SK-N-SH treated with all-trans-retinoic acid at 6 μM for 48 hours (cell line): ENCODE measurements at regions not wholly inside any gene's neighbourhood (a gene's known extent, or its start where the extent isn't known, plus 50 kb on each side); places are given as distances from the start of the nearest gene placed in this dataset.

Experiments
- ATAC-seq: fragments of 200-7000 bp; cut with Tn5 transposase; 3 replicates; pipeline ENCODE4 v1.9.1; 2020; ENCODE audit warnings: mild to moderate bottlenecking, moderate library complexity
- ARNTL ChIP-seq: fragments of 450-650 bp; formaldehyde crosslinking; IDR thresholded peaks from 2 replicates; pipeline ENCODE4 v1.5.0; 2020; ENCODE audit warnings: low read depth, mild to moderate bottlenecking, moderate library complexity, borderline replicate concordance
- BACH2 ChIP-seq: fragments of 250-450 bp; sonication (Bioruptor Pico); IDR thresholded peaks from 2 replicates; pipeline ENCODE4 v1.9.0; 2021; ENCODE audit warnings: mild to moderate bottlenecking, borderline replicate concordance
- CSDC2 ChIP-seq: fragments of 250-450 bp; sonication (Bioruptor Pico); IDR thresholded peaks from 2 replicates; pipeline ENCODE4 v1.5.0; 2020; ENCODE audit warnings: mild to moderate bottlenecking, moderate library complexity
- GLIS3 ChIP-seq: fragments of 250-450 bp; sonication (Bioruptor Pico); IDR thresholded peaks from 2 replicates; pipeline ENCODE4 v1.5.0; 2020; ENCODE audit warnings: mild to moderate bottlenecking, moderate library complexity
- ISL1 ChIP-seq: fragments of 250-450 bp; sonication (Bioruptor Pico); IDR thresholded peaks from 2 replicates; pipeline ENCODE4 v2.1.2; 2022; ENCODE audit warnings: mild to moderate bottlenecking, moderate library complexity
- OSR1 ChIP-seq: fragments of 250-450 bp; sonication (Bioruptor Pico); IDR thresholded peaks from 2 replicates; pipeline ENCODE4 v1.8.0; 2022; ENCODE audit warnings: moderate library complexity, mild to moderate bottlenecking, inconsistent platforms
- PATZ1 ChIP-seq: fragments of 250-450 bp; sonication (Bioruptor Pico); IDR thresholded peaks from 2 replicates; pipeline ENCODE4 v1.8.0; 2020; ENCODE audit warnings: mild to moderate bottlenecking, moderate library complexity, borderline replicate concordance
- PPARA ChIP-seq: fragments of 250-450 bp; sonication (Bioruptor Pico); IDR thresholded peaks from 2 replicates; pipeline ENCODE4 v1.5.0; 2020; ENCODE audit warnings: mild to moderate bottlenecking, borderline replicate concordance
- RARB ChIP-seq: fragments of 250-450 bp; sonication (Bioruptor Pico); IDR thresholded peaks from 2 replicates; pipeline ENCODE4 v1.8.0; 2021; ENCODE audit warnings: mild to moderate bottlenecking, moderate library complexity
- SNAI2 ChIP-seq: fragments of 250-450 bp; sonication (Bioruptor Pico); IDR thresholded peaks from 2 replicates; pipeline ENCODE4 v1.5.0; 2020; ENCODE audit warnings: mild to moderate bottlenecking, moderate library complexity
- TCF4 ChIP-seq: fragments of 250-450 bp; sonication (Bioruptor Pico); IDR thresholded peaks from 2 replicates; pipeline ENCODE4 v1.8.0; 2021; ENCODE audit warnings: mild to moderate bottlenecking, moderate library complexity, borderline replicate concordance
- TOX ChIP-seq: fragments of 250-450 bp; sonication (Bioruptor Pico); IDR thresholded peaks from 2 replicates; pipeline ENCODE4 v1.8.0; 2021; ENCODE audit warnings: mild to moderate bottlenecking, moderate library complexity, borderline replicate concordance
- ZC3H10 ChIP-seq: fragments of 250-450 bp; sonication (Bioruptor Pico); IDR thresholded peaks from 2 replicates; pipeline ENCODE4 v1.5.1; 2021; ENCODE audit warnings: mild to moderate bottlenecking, moderate library complexity
- ZFP3 ChIP-seq: fragments of 250-450 bp; sonication (Bioruptor Pico); IDR thresholded peaks from 2 replicates; pipeline ENCODE4 v1.5.0; 2020; ENCODE audit warnings: mild to moderate bottlenecking, moderate library complexity
- ZFP30 ChIP-seq: fragments of 450-650 bp; formaldehyde crosslinking; IDR thresholded peaks from 2 replicates; pipeline ENCODE4 v1.5.0; 2022; ENCODE audit warnings: mild to moderate bottlenecking, moderate library complexity
- ZNF565 ChIP-seq: fragments of 450-650 bp; formaldehyde crosslinking; conservative IDR thresholded peaks from 2 replicates; pipeline ENCODE4 v1.5.0; 2020; ENCODE audit warnings: low read depth, mild to moderate bottlenecking, moderate library complexity
- ZNF70 ChIP-seq: fragments of 450-650 bp; formaldehyde crosslinking; IDR thresholded peaks from 2 replicates; pipeline ENCODE4 v1.5.0; 2020; ENCODE audit warnings: mild to moderate bottlenecking, moderate library complexity
- TF ChIP-seq, protein P1 (sequence below): fragments of 250-450 bp; sonication (Bioruptor Pico); IDR thresholded peaks from 2 replicates; pipeline ENCODE4 v1.8.0; 2021; ENCODE audit warnings: low read depth, mild to moderate bottlenecking, moderate library complexity, borderline replicate concordance
- TF ChIP-seq, protein P2 (sequence below): fragments of 250-450 bp; sonication (Bioruptor Pico); IDR thresholded peaks from 2 replicates; pipeline ENCODE4 v1.5.0; 2020; ENCODE audit warnings: mild to moderate bottlenecking, moderate library complexity
- TF ChIP-seq, protein P3 (sequence below): fragments of 250-450 bp; sonication (Bioruptor Pico); IDR thresholded peaks from 2 replicates; pipeline ENCODE4 v1.5.1; 2020; ENCODE audit warnings: low read depth, mild to moderate bottlenecking, moderate library complexity

GRCh38 chr16:17773698-17774101 lies 302.9 kb upstream of the XYLT1 start:
- peak; percentile 81 for ATAC-seq
- TF ChIP-seq TOX = no peak
- TF ChIP-seq PATZ1 = no peak
- TF ChIP-seq ARNTL (CRISPR knock-in tag) = peak; percentile 29; the same call in 1 of the 2 replicates
- no peak for TF ChIP-seq GLIS3 (CRISPR knock-in tag)
- TF ChIP-seq, protein P1, sequence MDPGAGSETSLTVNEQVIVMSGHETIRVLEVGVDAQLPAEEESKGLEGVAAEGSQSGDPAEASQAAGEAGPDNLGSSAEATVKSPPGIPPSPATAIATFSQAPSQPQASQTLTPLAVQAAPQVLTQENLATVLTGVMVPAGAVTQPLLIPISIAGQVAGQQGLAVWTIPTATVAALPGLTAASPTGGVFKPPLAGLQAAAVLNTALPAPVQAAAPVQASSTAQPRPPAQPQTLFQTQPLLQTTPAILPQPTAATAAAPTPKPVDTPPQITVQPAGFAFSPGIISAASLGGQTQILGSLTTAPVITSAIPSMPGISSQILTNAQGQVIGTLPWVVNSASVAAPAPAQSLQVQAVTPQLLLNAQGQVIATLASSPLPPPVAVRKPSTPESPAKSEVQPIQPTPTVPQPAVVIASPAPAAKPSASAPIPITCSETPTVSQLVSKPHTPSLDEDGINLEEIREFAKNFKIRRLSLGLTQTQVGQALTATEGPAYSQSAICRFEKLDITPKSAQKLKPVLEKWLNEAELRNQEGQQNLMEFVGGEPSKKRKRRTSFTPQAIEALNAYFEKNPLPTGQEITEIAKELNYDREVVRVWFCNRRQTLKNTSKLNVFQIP (CRISPR knock-in tag) = no peak
- TF ChIP-seq ZC3H10 (CRISPR knock-in tag) = no peak
- TF ChIP-seq TCF4 (CRISPR knock-in tag) = peak; percentile 63; the same call in 1 of the 2 replicates
- no peak for TF ChIP-seq SNAI2
- no peak for TF ChIP-seq ZNF70 (CRISPR knock-in tag)
- no peak for TF ChIP-seq RARB
- 0 out of 2 replicates have a peak, but pooled peaks have one; percentile 40 for TF ChIP-seq ZNF565 (CRISPR knock-in tag)
- TF ChIP-seq, protein P2, sequence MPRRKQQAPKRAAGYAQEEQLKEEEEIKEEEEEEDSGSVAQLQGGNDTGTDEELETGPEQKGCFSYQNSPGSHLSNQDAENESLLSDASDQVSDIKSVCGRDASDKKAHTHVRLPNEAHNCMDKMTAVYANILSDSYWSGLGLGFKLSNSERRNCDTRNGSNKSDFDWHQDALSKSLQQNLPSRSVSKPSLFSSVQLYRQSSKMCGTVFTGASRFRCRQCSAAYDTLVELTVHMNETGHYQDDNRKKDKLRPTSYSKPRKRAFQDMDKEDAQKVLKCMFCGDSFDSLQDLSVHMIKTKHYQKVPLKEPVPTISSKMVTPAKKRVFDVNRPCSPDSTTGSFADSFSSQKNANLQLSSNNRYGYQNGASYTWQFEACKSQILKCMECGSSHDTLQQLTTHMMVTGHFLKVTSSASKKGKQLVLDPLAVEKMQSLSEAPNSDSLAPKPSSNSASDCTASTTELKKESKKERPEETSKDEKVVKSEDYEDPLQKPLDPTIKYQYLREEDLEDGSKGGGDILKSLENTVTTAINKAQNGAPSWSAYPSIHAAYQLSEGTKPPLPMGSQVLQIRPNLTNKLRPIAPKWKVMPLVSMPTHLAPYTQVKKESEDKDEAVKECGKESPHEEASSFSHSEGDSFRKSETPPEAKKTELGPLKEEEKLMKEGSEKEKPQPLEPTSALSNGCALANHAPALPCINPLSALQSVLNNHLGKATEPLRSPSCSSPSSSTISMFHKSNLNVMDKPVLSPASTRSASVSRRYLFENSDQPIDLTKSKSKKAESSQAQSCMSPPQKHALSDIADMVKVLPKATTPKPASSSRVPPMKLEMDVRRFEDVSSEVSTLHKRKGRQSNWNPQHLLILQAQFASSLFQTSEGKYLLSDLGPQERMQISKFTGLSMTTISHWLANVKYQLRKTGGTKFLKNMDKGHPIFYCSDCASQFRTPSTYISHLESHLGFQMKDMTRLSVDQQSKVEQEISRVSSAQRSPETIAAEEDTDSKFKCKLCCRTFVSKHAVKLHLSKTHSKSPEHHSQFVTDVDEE = peak; percentile 74
- TF ChIP-seq, protein P3, sequence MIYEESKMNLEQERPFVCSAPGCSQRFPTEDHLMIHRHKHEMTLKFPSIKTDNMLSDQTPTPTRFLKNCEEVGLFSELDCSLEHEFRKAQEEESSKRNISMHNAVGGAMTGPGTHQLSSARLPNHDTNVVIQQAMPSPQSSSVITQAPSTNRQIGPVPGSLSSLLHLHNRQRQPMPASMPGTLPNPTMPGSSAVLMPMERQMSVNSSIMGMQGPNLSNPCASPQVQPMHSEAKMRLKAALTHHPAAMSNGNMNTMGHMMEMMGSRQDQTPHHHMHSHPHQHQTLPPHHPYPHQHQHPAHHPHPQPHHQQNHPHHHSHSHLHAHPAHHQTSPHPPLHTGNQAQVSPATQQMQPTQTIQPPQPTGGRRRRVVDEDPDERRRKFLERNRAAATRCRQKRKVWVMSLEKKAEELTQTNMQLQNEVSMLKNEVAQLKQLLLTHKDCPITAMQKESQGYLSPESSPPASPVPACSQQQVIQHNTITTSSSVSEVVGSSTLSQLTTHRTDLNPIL (CRISPR knock-in tag) = 0 out of 2 replicates have a peak, but pooled peaks have one; percentile 19
- TF ChIP-seq ISL1 (CRISPR knock-in tag) = peak; percentile 76
- no peak for TF ChIP-seq PPARA (CRISPR knock-in tag)

- ATAC-seq = no peak
- TF ChIP-seq, protein P3 (CRISPR knock-in tag) = no peak
- TF ChIP-seq GLIS3 (CRISPR knock-in tag) = no peak
- no peak for TF ChIP-seq ZC3H10 (CRISPR knock-in tag)
- no peak for TF ChIP-seq OSR1 (CRISPR knock-in tag)
- no peak for TF ChIP-seq ZFP30 (CRISPR knock-in tag)
- no peak for TF ChIP-seq RARB
- TF ChIP-seq PPARA (CRISPR knock-in tag) = no peak
- TF ChIP-seq BACH2 (CRISPR knock-in tag) = no peak
- no peak for TF ChIP-seq ZNF70 (CRISPR knock-in tag)
- TF ChIP-seq ARNTL (CRISPR knock-in tag) = no peak
- TF ChIP-seq CSDC2 = no peak
Measured at GRCh38 chr16:17770104-17770503, 299.3 kb upstream of the XYLT1 start.

- ATAC-seq = no peak; the same call in 2 of the 3 replicates
- TF ChIP-seq PATZ1 = no peak
- TF ChIP-seq ZFP3 (CRISPR knock-in tag) = no peak
- TF ChIP-seq ZNF70 (CRISPR knock-in tag) = no peak
Measured at GRCh38 chr16:17769065-17769464, 298.3 kb upstream of the XYLT1 start.
